HG03442 (cell line): ENCODE measurements at regions not wholly inside any gene's neighbourhood (a gene's known extent, or its start where the extent isn't known, plus 50 kb on each side); places are given as distances from the start of the nearest gene placed in this dataset.

Source experiments
- ATAC-seq: cut with Tn5 transposase; IDR thresholded peaks from one replicate; pipeline ENCODE4 v1.9.1; 2021; ENCODE audit warnings: mild to moderate bottlenecking, moderate library complexity; ENCODE audit not compliant: unreplicated experiment

DNA sequence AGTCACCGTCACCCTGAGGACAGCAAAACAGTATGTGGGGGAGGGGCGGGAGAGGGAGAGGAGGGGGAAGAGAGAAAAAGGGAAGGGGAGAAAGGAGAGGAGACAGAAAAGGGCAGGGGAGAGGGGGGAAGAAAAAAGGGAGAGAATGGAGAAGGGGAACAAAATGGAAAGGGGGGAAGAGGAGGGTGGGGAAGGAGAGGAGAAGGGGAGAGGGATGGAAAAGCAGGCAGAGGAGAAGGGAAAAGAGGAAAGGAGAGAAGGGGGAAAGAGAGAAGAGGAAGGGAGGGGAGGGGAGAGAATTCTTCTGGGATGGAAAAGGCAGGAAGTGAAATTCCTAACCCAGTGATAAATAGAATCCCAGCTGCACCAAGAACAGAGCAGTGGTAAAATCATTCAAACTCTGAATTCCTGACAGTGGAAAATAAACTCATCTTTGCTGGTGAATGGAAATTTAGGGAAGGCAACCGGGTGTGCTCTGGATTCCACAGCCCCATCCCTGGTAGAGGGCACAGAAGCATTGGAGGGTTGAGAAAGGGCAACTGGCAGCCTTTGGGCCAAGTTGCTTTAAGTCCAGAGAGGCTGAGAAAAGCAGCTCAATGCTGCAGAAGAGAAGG, 244.2 kb downstream of the BCOR start:
- ATAC-seq = no peak

- ATAC-seq = peak; percentile 63
Measured at GRCh38 chrX:39854772-39855747, 242.7 kb downstream of the BCOR start.

DNA sequence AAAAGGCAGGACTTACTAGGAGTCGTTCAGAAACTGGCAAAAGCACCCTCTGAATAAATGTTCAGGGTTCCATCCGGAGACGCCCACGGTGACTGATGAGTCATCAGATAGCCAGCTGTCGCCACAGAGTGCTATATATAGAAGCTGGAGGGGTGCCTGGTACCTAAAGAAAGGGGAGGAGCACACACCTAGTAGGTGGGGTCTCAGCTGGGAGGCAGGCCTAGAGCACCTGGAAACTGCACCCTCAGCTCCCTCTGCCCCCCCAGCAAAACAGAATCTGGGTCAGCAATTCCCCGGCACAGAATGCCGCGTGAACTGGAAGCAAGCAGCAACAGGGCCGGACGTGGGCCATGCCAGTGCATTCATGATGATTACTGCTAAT, 242.0 kb downstream of the BCOR start:
- peak; percentile 33 for ATAC-seq

DNA sequence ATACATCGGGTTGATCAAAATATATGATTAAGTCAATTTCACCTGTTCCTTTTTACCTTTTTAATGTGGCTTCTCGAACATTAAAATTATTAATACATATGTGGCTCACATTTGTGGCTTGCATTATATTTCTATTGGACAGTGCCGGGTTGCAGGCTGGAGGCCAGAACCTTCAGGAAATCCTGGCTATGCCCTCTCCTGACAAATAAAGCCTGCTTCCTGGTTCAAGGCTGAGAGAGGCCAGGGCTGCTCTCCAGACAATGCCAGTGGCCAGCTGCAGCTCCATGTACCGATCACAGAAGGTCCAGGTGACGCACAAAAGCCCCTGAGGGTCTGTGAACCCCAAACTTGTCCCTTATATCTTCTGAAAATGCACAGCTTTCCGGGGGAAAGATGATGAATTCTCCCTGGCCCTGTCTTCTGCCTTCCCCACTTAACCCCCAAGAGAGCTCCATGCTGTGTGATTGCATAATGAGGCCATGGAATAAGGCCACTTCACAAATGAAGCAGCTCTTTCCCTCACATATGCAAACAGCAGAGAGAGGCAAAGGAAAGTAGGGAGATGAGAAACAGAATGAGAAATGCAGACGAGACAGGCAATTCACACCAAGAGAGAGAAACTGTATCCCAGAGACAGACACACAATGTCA, 241.2 kb downstream of the BCOR start:
- no peak for ATAC-seq

DNA sequence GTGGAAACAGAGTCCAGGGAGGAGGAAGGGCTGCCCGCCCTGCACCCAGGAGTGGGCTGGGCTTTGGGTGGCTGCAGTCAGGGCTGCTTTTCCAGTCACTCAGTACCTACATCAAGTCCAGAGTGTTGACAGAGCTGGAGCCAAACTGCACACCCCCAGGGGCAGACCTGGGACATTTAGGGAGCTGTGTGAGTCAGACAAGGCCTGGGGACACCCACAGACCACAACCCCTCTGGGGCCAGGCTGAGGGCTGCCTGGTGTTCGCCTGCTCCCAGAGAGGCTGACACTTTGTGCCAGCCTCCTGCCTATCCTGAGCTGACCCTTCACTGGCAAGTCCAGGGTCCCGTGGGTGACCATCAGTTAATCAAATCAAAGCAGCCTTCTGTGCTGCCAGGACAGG, 240.0 kb downstream of the BCOR start:
- no peak for ATAC-seq

- peak; percentile 57 for ATAC-seq
Measured at GRCh38 chrX:39859991-39860861, 237.5 kb downstream of the BCOR start.

GRCh38 chrX:39862963-39863362, 234.8 kb downstream of the BCOR start:
- ATAC-seq = no peak

DNA sequence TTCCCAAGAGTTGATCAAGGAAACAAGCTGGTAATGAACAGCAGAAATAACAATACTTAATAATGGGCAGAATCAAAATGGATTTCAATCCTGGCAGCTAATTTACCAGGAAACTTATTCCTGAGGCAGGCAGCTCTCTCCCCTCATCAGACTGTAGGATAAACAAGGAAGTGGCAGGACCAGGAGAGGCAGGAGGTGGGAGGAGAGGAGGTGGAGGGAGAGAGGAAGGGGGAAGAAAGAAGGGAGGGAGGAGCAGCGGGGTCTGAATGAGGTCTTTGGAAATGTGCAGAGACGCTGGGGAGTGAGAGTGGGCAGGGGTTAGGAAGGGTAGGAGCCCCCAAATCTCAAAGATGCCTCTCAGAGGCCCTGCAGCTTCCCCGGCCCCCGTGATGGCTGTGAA, 231.5 kb downstream of the BCOR start:
- ATAC-seq = no peak

- ATAC-seq = no peak
Measured at GRCh38 chrX:39869846-39870601, 227.7 kb downstream of the BCOR start.

DNA sequence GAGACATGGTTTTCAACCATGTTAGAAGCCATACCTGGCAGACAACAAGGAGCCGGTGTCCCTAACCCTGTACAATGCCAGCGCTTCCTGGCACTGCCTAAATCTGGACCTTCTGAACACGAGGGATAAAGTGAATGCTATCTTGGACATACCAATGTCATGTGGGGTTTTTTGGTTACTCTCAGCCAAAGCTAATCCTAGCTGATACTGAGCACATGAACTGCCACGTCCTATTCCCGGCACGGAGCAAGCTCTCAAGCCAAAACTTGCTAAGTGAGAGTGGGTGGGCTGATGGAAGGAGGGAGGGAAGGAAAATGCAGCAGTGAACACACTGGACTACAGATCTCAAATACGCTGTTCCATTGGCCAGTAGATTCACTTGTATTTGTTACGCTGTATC, 226.1 kb downstream of the BCOR start:
- no peak for ATAC-seq

- ATAC-seq = no peak
Measured at GRCh38 chrX:39873117-39873516, 224.6 kb downstream of the BCOR start.

- peak; percentile 92 for ATAC-seq
Measured at GRCh38 chrX:39874202-39874816, 223.4 kb downstream of the BCOR start.

DNA sequence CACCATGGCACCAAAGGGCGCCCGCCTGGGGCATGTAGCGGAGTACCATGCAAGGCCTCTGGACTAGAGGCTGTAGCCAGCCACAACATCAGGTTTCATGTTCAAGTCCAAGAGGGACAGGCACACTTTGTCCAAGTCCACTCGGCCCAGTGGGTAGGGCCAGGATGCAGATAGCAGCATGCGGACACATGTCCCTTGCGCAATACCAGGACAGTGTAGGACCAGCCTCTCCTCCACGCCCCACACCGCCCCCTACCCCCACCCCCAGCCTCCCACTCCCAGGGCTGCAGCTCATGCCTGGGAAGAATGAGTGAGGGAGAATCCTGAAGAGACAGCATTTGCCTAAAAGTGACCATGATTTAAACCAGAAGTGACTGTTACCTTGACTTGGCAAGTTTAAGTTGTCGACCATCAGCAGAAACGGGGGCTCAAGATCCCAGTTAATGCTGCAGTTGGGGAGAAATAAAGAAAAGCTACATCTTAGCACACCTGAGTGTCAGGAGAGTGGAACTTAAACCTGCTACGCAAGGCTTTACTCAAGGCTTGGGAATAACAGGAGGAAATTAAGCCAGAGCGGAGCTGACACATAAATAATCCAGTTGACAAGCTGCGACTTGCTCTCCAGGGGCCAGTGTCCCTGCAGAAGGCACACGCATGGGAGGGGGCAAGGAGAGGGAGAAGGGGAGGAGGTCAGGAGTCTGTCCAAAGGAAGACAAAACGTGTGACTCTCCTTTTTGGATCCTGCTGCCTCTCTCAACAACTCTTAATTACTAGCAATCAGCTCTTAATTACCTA, 221.7 kb downstream of the BCOR start:
- no peak for ATAC-seq

GRCh38 chrX:39877905-39878304, 219.9 kb downstream of the BCOR start:
- ATAC-seq = no peak

DNA sequence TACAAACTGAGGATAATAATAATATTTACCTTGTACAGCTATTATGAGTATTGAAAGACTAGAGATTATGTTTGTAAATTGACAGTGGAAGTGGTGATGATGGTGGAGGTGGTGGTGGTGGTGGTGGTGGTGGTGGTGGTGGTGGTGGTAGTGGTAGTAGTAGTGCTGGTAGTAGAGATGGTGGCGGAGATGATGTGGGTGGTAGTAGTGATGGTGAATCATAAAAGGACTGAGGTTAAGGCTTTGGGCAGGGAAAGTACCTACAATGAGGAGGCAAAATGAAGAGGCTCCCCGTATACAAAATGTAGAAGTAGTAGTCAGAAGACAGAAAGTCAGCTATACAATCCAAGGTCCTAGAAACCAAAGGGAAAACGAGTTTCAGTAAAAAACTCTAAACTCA, 214.1 kb downstream of the BCOR start:
- ATAC-seq = no peak

DNA sequence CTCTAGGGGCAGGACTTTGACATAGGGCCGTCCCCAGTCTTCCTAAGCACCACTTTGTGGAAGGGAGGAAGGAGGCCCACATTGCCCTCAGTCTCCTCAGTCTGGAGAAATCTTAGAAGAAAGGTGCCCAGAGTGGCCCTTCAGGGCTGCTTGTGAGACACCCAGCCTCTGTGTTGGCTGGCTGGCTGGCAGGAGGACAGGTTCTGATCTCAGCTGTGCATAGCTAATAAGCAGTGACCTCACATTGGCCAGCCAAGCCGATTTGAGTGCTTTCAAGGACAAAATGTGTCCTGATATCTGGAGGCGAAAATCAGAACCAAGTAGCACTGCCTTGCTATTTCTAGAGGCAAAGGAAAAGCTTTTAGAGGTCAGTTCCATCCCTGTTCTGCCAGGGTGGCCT, 211.5 kb downstream of the BCOR start:
- ATAC-seq = no peak

- ATAC-seq = no peak
Measured at GRCh38 chrX:39888730-39889129, 209.0 kb downstream of the BCOR start.

GRCh38 chrX:39889704-39890103, 208.1 kb downstream of the BCOR start:
- ATAC-seq = no peak

DNA sequence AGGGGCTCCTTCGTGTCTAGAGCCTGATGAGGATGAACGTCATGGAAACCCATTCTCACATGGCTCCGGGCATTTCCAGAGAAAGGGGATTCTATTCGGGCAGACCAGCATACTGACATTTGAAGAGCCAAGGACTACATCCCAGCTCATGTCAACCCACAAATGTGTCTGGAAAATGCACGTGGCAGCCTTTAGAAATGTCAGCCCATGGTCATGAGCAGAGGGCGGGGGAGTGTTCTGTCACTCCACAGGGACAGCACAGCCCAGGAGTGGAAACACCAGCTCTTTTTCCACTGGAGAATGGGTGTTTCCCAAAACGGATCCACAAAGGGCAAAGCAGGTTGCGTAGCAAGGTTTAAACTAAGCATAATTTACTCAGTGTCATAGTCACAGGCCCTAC, 207.0 kb downstream of the BCOR start:
- ATAC-seq = no peak
